Common myeloid progenitor, CD34-positive (primary cell): ENCODE measurements at regions not wholly inside any gene's neighbourhood (a gene's known extent, or its start where the extent isn't known, plus 50 kb on each side); places are given as distances from the start of the nearest gene placed in this dataset.

Source experiments
- CTCF ChIA-PET: fragments of 350-600 bp; sonication (Branson Sonifier 250); formaldehyde crosslinking; loops from one replicate; lab custom pipeline; 2021; ENCODE audit warnings: antibody characterized with exemption; lab: Charles Lee
- POLR2A ChIA-PET: fragments of 350-600 bp; sonication (Branson Sonifier 250); formaldehyde crosslinking; loops from one replicate; lab custom pipeline; 2021; ENCODE audit warnings: antibody characterized with exemption; lab: Charles Lee
- DNase-seq, 3 donors: peaks; one replicate each; pipeline versions ENCODE4 v3.0.0 to v3.0.0-alpha.2; 2013
- H3K27ac ChIP-seq, 2 experiments: 1 replicate in 1 of 2; 2 replicates in 1 of 2; pipeline ENCODE4 v1.7.0; 2013; ENCODE audit warnings: inconsistent platforms in 2 of 2, low read length in 2 of 2, mild to moderate bottlenecking in 2 of 2, low read depth in 1 of 2, moderate library complexity in 1 of 2; ENCODE audit not compliant: severe bottlenecking in 2 of 2, insufficient read depth in 1 of 2, poor library complexity in 1 of 2
- H3K27me3 ChIP-seq, 5 experiments: replicated peaks in 2 of 5; 1 replicate in 3 of 5; 2 replicates in 2 of 5; pipeline versions ENCODE4 v1.6.1 to v1.7.0; 2013; ENCODE audit warnings: low read length in 4 of 5, mild to moderate bottlenecking in 2 of 5, moderate library complexity in 2 of 5, inconsistent platforms in 1 of 5; ENCODE audit not compliant: insufficient read depth in 5 of 5, control insufficient read depth in 4 of 5
- H3K36me3 ChIP-seq, 4 experiments: 1 replicate in 2 of 4; 2 replicates in 2 of 4; pipeline versions ENCODE4 v1.6.1 to v1.7.0; 2013; ENCODE audit warnings: low read length in 3 of 4, control low read depth in 1 of 4, mild to moderate bottlenecking in 1 of 4; ENCODE audit not compliant: control insufficient read depth in 4 of 4, insufficient read depth in 4 of 4
- H3K4me1 ChIP-seq, 4 experiments: 1 replicate in 3 of 4; 2 replicates in 1 of 4; pipeline versions ENCODE4 v1.6.1 to v1.7.1; 2013; ENCODE audit warnings: low read length in 3 of 4, mild to moderate bottlenecking in 3 of 4, control low read depth in 1 of 4, inconsistent platforms in 1 of 4, moderate library complexity in 1 of 4; ENCODE audit not compliant: control insufficient read depth in 4 of 4, insufficient read depth in 4 of 4; ENCODE audit errors: control extremely low read depth in 1 of 4
- H3K4me3 ChIP-seq, 7 experiments: 1 replicate in 4 of 7; 2 replicates in 3 of 7; pipeline versions ENCODE4 v1.5.1 to v1.7.0; 2013; ENCODE audit warnings: mild to moderate bottlenecking in 7 of 7, low read length in 6 of 7, moderate library complexity in 6 of 7, inconsistent platforms in 2 of 7, low read depth in 2 of 7, control low read depth in 1 of 7; ENCODE audit not compliant: insufficient read depth in 4 of 7, control insufficient read depth in 1 of 7; ENCODE audit errors: extremely low read depth in 1 of 7
- H3K9me3 ChIP-seq, 5 experiments: 1 replicate in 4 of 5; 2 replicates in 1 of 5; pipeline versions ENCODE4 v1.6.1 to v1.7.1; 2013; ENCODE audit warnings: low read length in 4 of 5, mild to moderate bottlenecking in 2 of 5, inconsistent platforms in 1 of 5, low read depth in 1 of 5, moderate library complexity in 1 of 5; ENCODE audit not compliant: control insufficient read depth in 4 of 5, insufficient read depth in 2 of 5; ENCODE audit errors: control extremely low read depth in 1 of 5
- WGBS: methylation state at CpG from one replicate; pipeline ENCODE4 v1.1.5; 2013; ENCODE audit not compliant: insufficient coverage; 5-methylcytosine and 5-hydroxymethylcytosine counted together

DNA sequence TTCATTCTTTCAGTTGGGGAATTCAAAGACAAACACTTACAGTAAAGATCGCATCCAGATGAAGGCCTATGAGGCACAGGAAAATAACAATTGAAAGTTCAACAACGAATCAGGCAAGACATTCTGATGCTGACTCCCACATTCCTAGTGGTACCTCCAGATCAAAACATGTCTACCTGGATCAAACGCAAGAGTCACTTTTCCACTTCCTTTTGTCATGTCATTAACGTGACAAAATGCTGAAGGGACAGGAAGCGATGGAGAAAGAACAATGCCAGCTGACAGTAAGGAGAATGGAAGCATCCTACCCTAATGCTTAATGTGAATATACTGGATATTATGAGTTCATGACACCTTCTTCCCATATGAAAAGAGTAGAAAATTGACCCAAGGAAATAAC lies 365.4 kb upstream of the CDH11 start:
- DNase-seq = no peak
- Histone ChIP-seq H3K36me3 (no peaks in the 10 kb centered on the region), H3K4me1 (no peaks in the 10 kb centered on the region), H3K27me3 (peaks cover 0 to 4% (median 0%) of the 10 kb centered on the region in 5 experiments), H3K27ac (no peak overlapping the region), H3K9me3 (no peaks in the 10 kb centered on the region), H3K4me3 (no peak overlapping the region)
- ChIA-PET CTCF (no interaction called here), POLR2A (no interaction called here)
- 93% methylated on average over 3 of the region's 5 CpGs for WGBS

GRCh38 chr16:65481956-65482355 lies 360.1 kb upstream of the CDH11 start:
- ChIA-PET POLR2A (no interaction called here), CTCF (no interaction called here)
- no peaks in the 10 kb centered on the region for H3K36me3 ChIP-seq
- no peak for DNase-seq
- H3K27ac ChIP-seq = no peak overlapping the region
- no peaks in the 10 kb centered on the region for H3K4me1 ChIP-seq
- 95% methylated on average over 4 of the region's 4 CpGs for WGBS
- peaks cover 0 to 10% (median 0%) of the 10 kb centered on the region in 5 experiments for H3K27me3 ChIP-seq
- no peaks in the 10 kb centered on the region for H3K9me3 ChIP-seq
- no peak overlapping the region for H3K4me3 ChIP-seq

DNA sequence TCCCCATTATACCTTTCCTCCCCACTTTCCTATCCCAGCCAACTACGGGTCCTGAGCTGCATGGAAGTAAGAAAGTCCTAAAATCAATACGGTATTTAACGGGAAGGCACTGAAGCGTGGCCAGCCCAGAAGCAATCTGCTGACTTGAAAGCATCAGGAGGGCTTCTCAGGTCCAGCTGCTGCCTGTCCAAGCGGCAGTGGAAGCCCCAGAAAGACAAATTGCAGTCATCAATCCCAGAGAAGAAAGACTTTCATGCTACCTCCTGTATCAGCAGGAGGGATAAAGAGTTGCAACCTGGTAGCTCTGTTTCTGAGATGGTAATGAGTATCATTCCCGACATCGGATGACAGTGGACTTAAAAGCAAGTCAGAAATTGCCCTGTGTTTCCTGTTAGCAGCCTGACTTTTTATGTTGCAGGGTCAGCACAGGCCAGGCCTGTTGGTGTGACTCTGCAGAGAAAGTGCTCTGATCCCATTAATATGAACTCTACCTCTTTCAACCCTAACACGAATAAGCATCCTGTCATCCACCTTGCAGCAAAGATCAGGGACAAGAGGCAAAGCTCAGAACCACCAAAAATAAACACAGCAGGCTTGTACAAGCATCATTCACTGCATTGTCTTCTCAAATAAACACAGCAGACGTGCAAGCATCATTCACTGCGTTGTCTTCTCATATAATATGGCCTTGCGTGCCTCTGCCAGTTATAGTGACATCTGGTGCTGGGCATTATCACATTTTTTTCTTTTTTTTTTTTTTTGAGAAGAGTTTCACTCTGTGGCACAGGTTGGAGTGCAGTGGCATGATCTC lies 358.6 kb upstream of the CDH11 start:
- Histone ChIP-seq H3K4me3 (no peak overlapping the region), H3K4me1 (no peaks in the 10 kb centered on the region), H3K36me3 (no peaks in the 10 kb centered on the region), H3K9me3 (no peaks in the 10 kb centered on the region), H3K27ac (no peak overlapping the region), H3K27me3 (peaks cover 0 to 10% (median 0%) of the 10 kb centered on the region in 5 experiments)
- WGBS = 60% methylated on average over 8 of the region's 11 CpGs
- POLR2A ChIA-PET = no interaction called here
- no peak for DNase-seq
- CTCF ChIA-PET = no interaction called here

DNA sequence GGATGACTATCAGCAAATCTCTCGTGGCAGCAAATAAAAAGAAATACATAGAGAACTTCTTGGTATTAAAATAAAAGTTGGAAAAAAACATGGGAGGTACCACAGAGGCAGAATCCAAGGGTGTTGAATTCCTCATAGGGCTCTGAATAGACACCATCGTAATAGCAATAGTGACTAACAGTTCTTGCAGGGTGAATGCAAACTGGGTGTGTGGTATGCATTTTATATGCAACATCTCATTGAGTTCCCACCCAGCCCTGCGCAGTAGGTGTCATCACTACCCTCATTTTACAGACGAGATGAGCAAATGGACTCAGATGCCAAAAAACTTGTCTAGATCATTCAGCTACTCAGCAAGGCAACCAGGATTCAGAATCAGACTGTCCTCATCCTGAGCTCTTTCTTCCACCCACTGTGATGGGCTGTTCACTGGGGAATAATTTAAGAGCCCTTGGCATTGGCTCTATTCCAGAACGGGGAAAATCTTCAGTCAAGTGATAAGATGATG lies 354.6 kb upstream of the CDH11 start:
- no peaks in the 10 kb centered on the region for H3K9me3 ChIP-seq
- no peaks in the 10 kb centered on the region for H3K4me1 ChIP-seq
- 81% methylated on average over 4 of the region's 5 CpGs for WGBS
- DNase-seq = no peak
- POLR2A ChIA-PET = no interaction called here
- H3K27me3 ChIP-seq = peaks cover 0 to 12% (median 0%) of the 10 kb centered on the region in 5 experiments
- CTCF ChIA-PET = no interaction called here
- H3K27ac ChIP-seq = no peak overlapping the region
- no peak overlapping the region for H3K4me3 ChIP-seq
- no peaks in the 10 kb centered on the region for H3K36me3 ChIP-seq

DNA sequence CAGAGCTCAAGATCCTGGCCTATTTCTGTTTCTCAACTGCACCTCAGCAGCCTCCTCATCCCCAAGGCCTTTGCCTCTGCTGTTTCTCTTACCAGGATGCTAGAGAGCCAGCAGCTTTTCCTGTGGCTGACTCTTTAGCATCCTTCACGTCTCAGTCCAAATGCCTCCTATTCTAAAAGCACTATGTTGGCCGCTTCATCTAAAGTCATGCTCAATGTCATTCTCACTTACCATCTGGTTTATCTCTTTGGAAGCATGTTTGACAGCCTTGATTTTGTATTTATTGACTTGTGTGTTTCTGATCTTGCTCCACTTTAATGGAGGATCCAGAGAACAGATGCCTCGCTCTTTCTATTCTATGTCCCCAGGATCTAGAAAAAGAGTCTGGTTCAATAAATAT lies 351.8 kb upstream of the CDH11 start:
- peaks cover 0 to 5% (median 0%) of the 10 kb centered on the region in 5 experiments for H3K27me3 ChIP-seq
- no peaks in the 10 kb centered on the region for H3K9me3 ChIP-seq
- 89% methylated on average over 1 of the region's 3 CpGs for WGBS
- ChIA-PET CTCF (no interaction called here), POLR2A (no interaction called here)
- H3K27ac ChIP-seq = no peak overlapping the region
- no peak overlapping the region for H3K4me3 ChIP-seq
- no peaks in the 10 kb centered on the region for H3K4me1 ChIP-seq
- no peak for DNase-seq
- no peaks in the 10 kb centered on the region for H3K36me3 ChIP-seq

GRCh38 chr16:65469116-65469515 lies 347.3 kb upstream of the CDH11 start:
- Histone ChIP-seq H3K27ac (no peak overlapping the region), H3K4me3 (no peak overlapping the region), H3K27me3 (peaks cover 0 to 10% (median 0%) of the 10 kb centered on the region in 5 experiments), H3K36me3 (no peaks in the 10 kb centered on the region), H3K4me1 (no peaks in the 10 kb centered on the region), H3K9me3 (no peaks in the 10 kb centered on the region)
- CTCF ChIA-PET = no interaction called here
- POLR2A ChIA-PET = no interaction called here
- 100% methylated on average over 1 of the region's 2 CpGs for WGBS
- no peak for DNase-seq

GRCh38 chr16:65468133-65468532 lies 346.3 kb upstream of the CDH11 start:
- H3K9me3 ChIP-seq = no peaks in the 10 kb centered on the region
- POLR2A ChIA-PET = no interaction called here
- WGBS = no CpG with 5 or more reads among the region's 1 CpG

More at GRCh38 chr16:65468133-65468532, 346.3 kb upstream of the CDH11 start:
- no peak for DNase-seq
- no peak overlapping the region for H3K4me3 ChIP-seq
- no peaks in the 10 kb centered on the region for H3K4me1 ChIP-seq
- no peaks in the 10 kb centered on the region for H3K36me3 ChIP-seq
- CTCF ChIA-PET = no interaction called here
- H3K27me3 ChIP-seq = peaks cover 0 to 10% (median 0%) of the 10 kb centered on the region in 5 experiments
- no peak overlapping the region for H3K27ac ChIP-seq
